Activated CD8-positive, alpha-beta memory T cell treated with anti-CD3 and anti-CD28 coated beads, Interleukin-2, amount 50 U/mL, for 48 hours (primary cell): ENCODE measurements at regions not wholly inside any gene's neighbourhood (a gene's known extent, or its start where the extent isn't known, plus 50 kb on each side); places are given as distances from the start of the nearest gene placed in this dataset.

ENCODE experiments used
- DNase-seq: peaks from one replicate; pipeline ENCODE4 v3.0.0-alpha.2; 2020

GRCh38 chr13:73697166-73697565 lies 437.0 kb downstream of the KLF12 start:
- DNase-seq = no peak

DNA sequence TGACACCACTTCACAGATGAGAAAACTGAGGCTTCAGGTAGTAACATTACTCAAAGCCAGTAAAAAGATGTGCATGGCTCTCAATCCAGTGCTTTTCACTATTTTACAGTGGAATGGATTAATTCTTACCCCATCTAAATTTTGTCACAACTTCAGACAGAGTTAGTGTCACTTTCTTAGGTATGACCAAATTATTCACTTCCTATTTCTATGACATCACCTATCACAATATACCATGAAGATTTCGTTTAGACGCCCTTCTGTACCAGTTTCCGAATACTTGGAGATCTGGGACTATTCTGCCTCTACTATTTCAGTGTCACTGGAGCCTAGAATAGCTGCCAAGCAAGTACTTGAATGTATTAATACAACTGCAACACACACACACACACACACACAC lies 437.5 kb downstream of the KLF12 start:
- no peak for DNase-seq

- DNase-seq = no peak
Measured at GRCh38 chr13:73696271-73696670, 437.9 kb downstream of the KLF12 start.

DNA sequence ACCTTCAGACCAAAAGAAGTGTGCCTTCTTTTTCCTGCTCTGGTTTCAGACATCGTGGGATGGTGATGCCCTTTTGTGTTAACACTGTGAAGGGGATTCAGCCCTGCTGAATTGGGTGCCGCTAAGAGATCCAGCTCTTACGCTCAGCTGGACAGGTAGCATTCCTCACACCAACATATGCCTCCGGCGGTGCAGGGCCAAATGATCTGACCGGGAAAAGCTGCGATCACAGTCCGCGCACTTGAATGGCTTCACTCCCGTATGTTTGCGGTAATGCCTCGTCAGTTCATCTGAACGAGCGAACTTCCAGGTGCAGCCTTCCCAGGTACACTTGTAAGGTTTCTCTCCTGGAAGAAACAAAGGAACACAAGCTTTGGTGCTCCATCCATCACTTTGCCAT lies 438.9 kb downstream of the KLF12 start:
- no peak for DNase-seq

GRCh38 chr13:73693215-73693614 lies 441.0 kb downstream of the KLF12 start:
- no peak for DNase-seq

GRCh38 chr13:73691891-73692290 lies 442.3 kb downstream of the KLF12 start:
- no peak for DNase-seq

DNA sequence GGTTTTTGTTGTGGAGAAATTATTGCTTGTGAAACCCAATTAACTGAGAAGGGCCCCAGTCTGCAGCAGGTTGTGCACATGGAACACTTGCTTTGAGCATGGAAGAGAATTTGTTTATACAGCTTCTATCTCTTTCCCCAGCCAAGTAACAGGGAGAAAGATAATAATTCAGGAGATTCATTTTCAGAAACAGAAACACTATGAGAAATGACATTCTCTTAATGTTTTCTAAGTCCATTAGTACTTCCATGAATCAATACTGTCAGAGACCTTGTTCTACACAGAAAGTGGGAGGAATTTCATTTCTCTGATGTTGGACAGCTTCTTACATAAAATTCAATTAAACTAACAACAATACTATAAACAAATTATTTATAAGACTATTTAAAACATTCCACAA lies 446.3 kb downstream of the KLF12 start:
- DNase-seq = no peak

GRCh38 chr13:73687087-73687486 lies 447.1 kb downstream of the KLF12 start:
- DNase-seq = no peak

DNA sequence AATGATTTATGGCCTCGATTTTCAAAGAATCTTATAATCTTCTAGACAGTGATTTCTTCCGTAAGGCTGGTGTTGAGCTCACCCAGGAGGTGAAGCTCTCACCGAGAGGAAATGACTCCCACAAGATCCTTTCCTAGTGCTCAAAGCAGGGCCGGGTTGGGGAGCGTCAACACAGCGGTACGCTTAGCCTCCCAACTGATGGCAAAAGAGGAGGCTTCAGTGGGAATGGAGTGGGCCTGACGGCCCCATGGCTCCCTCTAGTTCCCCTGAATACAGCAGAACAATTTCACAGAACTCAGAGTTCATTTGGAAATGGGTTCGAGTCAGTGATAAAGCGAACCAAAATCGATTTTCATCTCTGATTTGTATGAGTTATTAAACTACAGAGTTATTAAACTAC lies 449.5 kb downstream of the KLF12 start:
- no peak for DNase-seq

- DNase-seq = no peak
Measured at GRCh38 chr13:73684286-73684685, 449.9 kb downstream of the KLF12 start.

- DNase-seq = no peak
Measured at GRCh38 chr13:73683746-73684145, 450.5 kb downstream of the KLF12 start.

DNA sequence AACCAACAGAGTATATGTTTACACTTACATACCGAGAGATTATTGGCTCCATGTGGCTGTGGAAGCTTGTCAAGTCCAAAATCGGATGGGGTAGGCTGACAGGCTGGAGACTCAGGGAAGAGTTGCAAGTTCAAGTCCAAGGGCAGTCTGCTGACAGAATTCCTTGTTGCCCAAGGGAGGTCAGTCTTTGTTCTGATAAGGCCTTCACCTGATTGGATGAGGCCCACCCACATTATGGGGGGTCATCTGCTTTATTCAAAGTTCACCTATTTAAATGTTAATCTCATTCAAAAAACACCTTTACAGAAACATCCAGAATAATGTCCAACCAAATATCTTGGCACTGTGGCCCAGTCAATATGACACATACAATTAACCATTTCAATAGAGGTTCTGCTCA lies 452.4 kb downstream of the KLF12 start:
- no peak for DNase-seq

DNA sequence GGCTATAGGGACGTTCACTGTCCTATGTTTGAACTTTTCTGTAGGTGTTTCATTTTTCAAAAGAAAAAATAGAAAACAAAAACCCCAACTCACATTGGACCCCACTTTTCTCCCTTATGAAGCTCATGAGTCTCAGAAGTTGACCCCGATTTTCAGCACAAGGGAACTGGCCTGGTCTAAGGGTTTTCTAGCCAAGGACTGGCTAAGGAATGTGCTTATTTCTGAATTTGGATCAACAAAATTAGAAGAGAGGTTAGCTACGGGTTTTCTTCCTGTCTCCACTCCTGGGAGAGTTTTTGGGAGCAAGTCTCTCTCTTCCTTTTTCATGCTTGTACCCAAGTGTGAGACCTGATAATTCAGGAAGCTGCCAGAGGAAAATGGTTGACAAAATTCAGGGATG lies 453.2 kb downstream of the KLF12 start:
- no peak for DNase-seq

GRCh38 chr13:73677048-73677601 lies 457.1 kb downstream of the KLF12 start:
- DNase-seq = no peak

GRCh38 chr13:73676550-73677047 lies 457.6 kb downstream of the KLF12 start:
- DNase-seq = no peak

GRCh38 chr13:73675821-73676220 lies 458.4 kb downstream of the KLF12 start:
- DNase-seq = no peak

DNA sequence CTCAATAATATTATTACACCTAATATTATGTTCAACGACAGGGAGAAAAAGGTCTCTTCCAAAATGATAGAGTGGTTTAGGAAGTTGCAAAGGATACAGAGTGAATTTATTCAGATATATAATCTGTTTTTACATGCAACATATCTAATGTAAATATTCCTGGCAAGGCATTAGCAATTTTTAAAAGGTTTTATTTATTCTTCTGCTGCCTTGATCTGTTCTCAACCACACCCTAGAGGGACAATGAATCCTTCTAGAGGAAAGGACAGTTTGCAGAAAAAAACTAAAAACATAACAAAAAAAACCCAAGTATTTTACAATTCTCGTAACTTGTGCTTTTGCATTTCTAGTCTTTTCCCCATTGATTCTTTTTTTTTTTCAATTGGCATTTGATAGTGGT lies 459.6 kb downstream of the KLF12 start:
- no peak for DNase-seq

DNA sequence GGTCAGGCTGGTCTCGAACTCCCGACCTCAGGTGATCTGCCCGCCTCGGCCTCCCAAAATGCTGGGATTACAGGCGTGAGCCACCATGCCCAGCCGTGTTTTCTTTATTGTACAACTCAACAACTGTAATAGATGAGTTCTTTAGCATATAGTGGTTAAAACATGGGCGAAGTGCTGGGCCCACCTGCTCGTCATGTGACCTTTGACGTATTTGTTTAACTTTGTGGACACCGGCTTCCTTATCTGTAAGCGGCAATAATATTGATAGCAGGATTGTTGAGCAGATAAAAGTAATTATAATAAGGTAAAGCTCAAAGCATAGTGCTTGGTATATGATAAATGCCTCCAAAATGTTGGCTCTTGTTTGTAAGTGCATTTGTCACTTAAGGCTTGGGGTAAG lies 460.3 kb downstream of the KLF12 start:
- DNase-seq = no peak

DNA sequence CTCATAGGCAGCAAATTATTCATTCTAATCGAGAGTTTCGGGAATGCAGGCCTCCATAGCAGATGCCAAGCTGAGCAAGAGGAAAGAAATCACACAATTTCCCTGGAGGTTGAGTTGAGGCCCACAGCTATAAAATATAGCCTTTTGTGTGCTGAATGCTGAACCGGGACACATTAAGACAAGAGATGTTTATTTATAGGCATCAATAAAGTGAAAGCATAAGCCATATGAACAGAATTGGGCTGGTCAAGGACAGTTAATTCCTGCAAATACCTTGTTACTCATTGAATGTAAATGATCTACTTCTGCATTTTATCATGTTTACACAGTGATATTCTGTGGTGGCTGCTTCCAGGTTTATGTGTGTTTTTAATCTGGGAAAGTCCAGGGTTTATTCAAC lies 461.7 kb downstream of the KLF12 start:
- DNase-seq = no peak

DNA sequence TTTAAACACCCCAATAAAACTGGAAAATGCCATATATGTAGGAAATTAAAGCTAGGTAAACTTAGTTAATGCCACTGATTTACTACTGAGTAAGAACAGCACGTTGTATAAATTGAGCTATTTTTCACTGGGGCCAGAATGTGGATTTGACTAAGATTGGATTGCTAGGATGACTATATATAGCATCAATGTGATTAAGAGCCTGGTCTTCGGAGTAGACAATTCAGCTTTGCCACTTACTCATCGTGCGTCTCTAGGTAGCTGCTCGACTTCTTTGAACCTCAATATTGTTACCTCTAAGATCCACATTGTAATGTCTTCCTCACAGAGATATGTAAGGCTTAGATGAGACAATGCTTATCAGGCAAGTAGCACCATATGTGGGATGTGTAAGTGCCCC lies 462.5 kb downstream of the KLF12 start:
- DNase-seq = no peak

DNA sequence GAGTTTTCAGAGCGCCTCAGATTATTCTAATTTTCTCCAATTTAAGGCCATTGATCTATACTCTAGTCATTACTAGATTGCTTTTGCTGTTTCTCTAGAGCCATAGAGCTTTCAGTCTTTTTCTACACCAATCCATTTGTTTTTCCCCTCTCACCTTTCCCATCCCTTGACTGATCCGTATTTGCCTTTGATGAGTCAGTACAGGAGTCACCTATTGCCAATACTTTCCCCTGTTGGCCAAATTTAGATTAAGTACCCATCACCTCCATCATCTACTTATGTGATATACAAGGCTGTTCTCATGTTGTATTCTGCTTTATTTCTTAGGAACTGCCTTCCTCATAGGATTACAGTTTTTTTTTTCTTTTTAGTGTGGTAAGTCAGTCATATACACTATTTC lies 463.2 kb downstream of the KLF12 start:
- DNase-seq = no peak

DNA sequence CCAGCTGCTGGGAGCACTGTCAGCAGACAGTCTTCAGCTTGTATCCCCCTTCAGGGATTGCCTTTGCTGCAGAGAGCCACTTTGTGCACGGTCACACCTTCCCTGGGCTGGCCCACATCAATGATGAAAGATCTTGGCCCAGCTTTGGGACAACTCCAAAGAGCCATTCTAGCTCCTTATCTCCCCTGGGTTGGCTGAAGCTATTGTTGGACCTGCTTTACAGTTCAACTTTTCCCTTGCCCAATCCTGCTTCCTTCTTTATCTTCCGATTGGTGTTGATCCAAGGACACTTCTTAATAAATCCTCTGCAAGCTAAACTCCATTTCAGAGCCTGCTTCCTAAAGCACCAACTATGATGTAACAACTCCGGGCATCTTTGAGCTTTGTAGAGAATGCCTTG lies 466.4 kb downstream of the KLF12 start:
- DNase-seq = no peak

GRCh38 chr13:73665261-73665660 lies 468.9 kb downstream of the KLF12 start:
- DNase-seq = no peak

- DNase-seq = no peak
Measured at GRCh38 chr13:73664851-73665250, 469.4 kb downstream of the KLF12 start.

DNA sequence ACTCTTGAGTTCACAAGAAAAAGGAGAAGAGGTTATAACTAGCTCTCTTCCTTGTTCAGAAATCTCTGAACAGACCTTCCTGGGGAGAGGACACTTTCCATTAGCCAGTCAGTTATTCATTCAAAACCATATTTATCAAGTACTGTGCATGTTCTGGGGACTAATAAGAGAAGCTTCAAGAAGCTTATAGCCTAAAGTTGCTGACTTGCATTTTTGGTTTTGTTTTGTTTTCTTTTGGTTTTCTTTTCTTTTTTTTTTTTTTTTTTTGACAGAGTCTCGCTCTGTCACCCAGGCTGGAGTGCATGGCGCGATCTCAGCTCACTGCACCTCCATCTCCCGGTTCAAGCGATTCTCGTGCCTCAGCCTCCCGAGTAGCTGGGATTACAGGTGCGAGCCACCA lies 471.4 kb downstream of the KLF12 start:
- DNase-seq = no peak
